Left lung (tissue), 4 donors: ENCODE measurements at regions not wholly inside any gene's neighbourhood (a gene's known extent, or its start where the extent isn't known, plus 50 kb on each side); places are given as distances from the start of the nearest gene placed in this dataset.
"Not testable (repeated sequence)": the region's sequence is repeated elsewhere in the genome, so short reads cannot be mapped to it uniquely, and the experiment has no call there.

ENCODE experiments used
- ATAC-seq: fragments of 200-7000 bp; cut with Tn5 transposase; one replicate; pipeline ENCODE4 v1.9.1; 2020; ENCODE audit warnings: moderate library complexity
- DNase-seq, 4 donors: peaks; one replicate each; pipeline ENCODE4 v3.0.0-alpha.2; 2013 to 2020
- H3K27ac ChIP-seq, 2 donors: fragments of 200-600 bp; sonication (generic) in 1 of 2; one replicate each; pipeline versions ENCODE4 v1.5.0 to v1.8.0; 2020 to 2021
- H3K27me3 ChIP-seq, 2 donors: fragments of 200-600 bp; sonication (generic) in 1 of 2; one replicate each; pipeline versions ENCODE4 v1.5.0 to v1.8.0; 2020 to 2021
- H3K36me3 ChIP-seq, 2 donors: fragments of 200-600 bp; sonication (generic) in 1 of 2; one replicate each; pipeline versions ENCODE4 v1.5.0 to v1.8.0; 2020 to 2021
- H3K4me1 ChIP-seq, 2 donors: fragments of 200-600 bp; one replicate each; pipeline ENCODE4 v1.8.0; 2021
- H3K4me3 ChIP-seq, 2 donors: fragments of 200-600 bp; sonication (generic) in 1 of 2; one replicate each; pipeline versions ENCODE4 v1.5.0 to v1.8.0; 2020 to 2021; ENCODE audit warnings: mild to moderate bottlenecking in 1 of 2
- H3K9me3 ChIP-seq, 2 donors: fragments of 200-600 bp; sonication (generic) in 1 of 2; one replicate each; pipeline versions ENCODE4 v1.5.0 to v1.8.0; 2020 to 2021
- CTCF ChIP-seq, 2 donors: fragments of 200-600 bp; sonication (generic) in 1 of 2; IDR thresholded peaks; one replicate each; pipeline versions ENCODE4 v1.5.0 to v1.8.0; 2021; ENCODE audit warnings: antibody characterized with exemption in 2 of 2
- intact Hi-C, 2 donors: fragments of 100-400 bp; cut with DNase I; formaldehyde crosslinking; loops; one replicate each; pipeline versions ENCODE4 v1.11.2 to v1.14.2; 2022
- donor health status: DM: no; HTN: yes; CAD: no.
- donor health status: DM: no; HTN: no; CAD: no.

- Histone ChIP-seq H3K4me1 (no peaks in the 10 kb centered on the region), H3K36me3 (no peaks in the 10 kb centered on the region), H3K9me3 (no peaks in the 10 kb centered on the region), H3K27ac (no peak overlapping the region), H3K4me3 (no peak overlapping the region), H3K27me3 (no peaks in the 10 kb centered on the region)
- ATAC-seq (no peak), DNase-seq (peak in 1 of 4 donors; percentile 54)
- no peak for TF ChIP-seq CTCF (IDR thresholded peaks at IDR 0.05)
- intact Hi-C loops, result no loop called here
Observed at GRCh38 chr14:104266631-104267575, 128.5 kb downstream of the KIF26A start.

GRCh38 chr14:104267895-104268294 is 129.5 kb downstream of the KIF26A start:
- H3K4me3 ChIP-seq, result no peak overlapping the region
- no peaks in the 10 kb centered on the region for H3K4me1 ChIP-seq
- intact Hi-C loops, result no loop called here
- no peaks in the 10 kb centered on the region for H3K27me3 ChIP-seq
- TF ChIP-seq CTCF (IDR thresholded peaks at IDR 0.05), result no peak
- no peaks in the 10 kb centered on the region for H3K36me3 ChIP-seq
- ATAC-seq, result no peak
- no peak overlapping the region for H3K27ac ChIP-seq
- DNase-seq, result peak in 1 of 4 donors; percentile 58
- no peaks in the 10 kb centered on the region for H3K9me3 ChIP-seq

GRCh38 chr14:104268295-104268694 is 129.9 kb downstream of the KIF26A start:
- no peaks in the 10 kb centered on the region for H3K36me3 ChIP-seq
- H3K4me3 ChIP-seq, result no peak overlapping the region
- no peaks in the 10 kb centered on the region for H3K9me3 ChIP-seq
- no peaks in the 10 kb centered on the region for H3K4me1 ChIP-seq
- TF ChIP-seq CTCF (IDR thresholded peaks at IDR 0.05), result no peak
- ATAC-seq (no peak), DNase-seq (no peak)
- H3K27ac ChIP-seq, result no peak overlapping the region
- no peaks in the 10 kb centered on the region for H3K27me3 ChIP-seq
- intact Hi-C loops, result no loop called here

GRCh38 chr14:104268725-104269436 is 130.5 kb downstream of the KIF26A start:
- DNase-seq (peak in 2 of 4 donors; percentile 19 to 64), ATAC-seq (no peak)
- Histone ChIP-seq H3K9me3 (no peaks in the 10 kb centered on the region), H3K4me1 (no peaks in the 10 kb centered on the region), H3K4me3 (no peak overlapping the region), H3K36me3 (no peaks in the 10 kb centered on the region), H3K27ac (no peak overlapping the region), H3K27me3 (no peaks in the 10 kb centered on the region)
- TF ChIP-seq CTCF (IDR thresholded peaks at IDR 0.05), result no peak
- intact Hi-C loops, result no loop called here

GRCh38 chr14:104269511-104270241 is 131.3 kb downstream of the KIF26A start:
- H3K4me3 ChIP-seq, ATAC-seq, H3K9me3 ChIP-seq, H3K27ac ChIP-seq, intact Hi-C loops, H3K36me3 ChIP-seq, H3K27me3 ChIP-seq, H3K4me1 ChIP-seq: not testable (repeated sequence)
- DNase-seq, result peak in 2 of 4 donors; percentile 21 to 68
